Prostate gland (tissue), 2 donors: ENCODE measurements at regions not wholly inside any gene's neighbourhood (a gene's known extent, or its start where the extent isn't known, plus 50 kb on each side); places are given as distances from the start of the nearest gene placed in this dataset.

Experiments used
- POLR2A ChIP-seq: fragments of 450-650 bp; IDR thresholded peaks from one replicate; pipeline ENCODE4 v1.6.1; 2016; ENCODE audit warnings: antibody characterized with exemption, mild to moderate bottlenecking
- TF ChIP-seq, protein P1 (sequence below), 4 experiments: fragments of 200-600 bp in 2 of 4; fragments of 450-650 bp in 2 of 4; sonication (generic) in 2 of 4; IDR thresholded peaks; 1 replicate in 3 of 4; 2 replicates in 1 of 4; pipeline ENCODE4 v1.5.1; 2016 to 2019; ENCODE audit warnings: antibody characterized with exemption in 4 of 4, mild to moderate bottlenecking in 2 of 4, moderate library complexity in 2 of 4

GRCh38 chr13:70469077-70469476 is 360.8 kb upstream of the KLHL1 start:
- TF ChIP-seq, protein P1, sequence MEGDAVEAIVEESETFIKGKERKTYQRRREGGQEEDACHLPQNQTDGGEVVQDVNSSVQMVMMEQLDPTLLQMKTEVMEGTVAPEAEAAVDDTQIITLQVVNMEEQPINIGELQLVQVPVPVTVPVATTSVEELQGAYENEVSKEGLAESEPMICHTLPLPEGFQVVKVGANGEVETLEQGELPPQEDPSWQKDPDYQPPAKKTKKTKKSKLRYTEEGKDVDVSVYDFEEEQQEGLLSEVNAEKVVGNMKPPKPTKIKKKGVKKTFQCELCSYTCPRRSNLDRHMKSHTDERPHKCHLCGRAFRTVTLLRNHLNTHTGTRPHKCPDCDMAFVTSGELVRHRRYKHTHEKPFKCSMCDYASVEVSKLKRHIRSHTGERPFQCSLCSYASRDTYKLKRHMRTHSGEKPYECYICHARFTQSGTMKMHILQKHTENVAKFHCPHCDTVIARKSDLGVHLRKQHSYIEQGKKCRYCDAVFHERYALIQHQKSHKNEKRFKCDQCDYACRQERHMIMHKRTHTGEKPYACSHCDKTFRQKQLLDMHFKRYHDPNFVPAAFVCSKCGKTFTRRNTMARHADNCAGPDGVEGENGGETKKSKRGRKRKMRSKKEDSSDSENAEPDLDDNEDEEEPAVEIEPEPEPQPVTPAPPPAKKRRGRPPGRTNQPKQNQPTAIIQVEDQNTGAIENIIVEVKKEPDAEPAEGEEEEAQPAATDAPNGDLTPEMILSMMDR (IDR thresholded peaks at IDR 0.05), result no peak
- TF ChIP-seq POLR2A, result no peak
